Gastroesophageal sphincter (tissue), 4 donors: ENCODE measurements at regions not wholly inside any gene's neighbourhood (a gene's known extent, or its start where the extent isn't known, plus 50 kb on each side); places are given as distances from the start of the nearest gene placed in this dataset.

Experiments
- ATAC-seq: fragments of 150-250 bp; one replicate; pipeline ENCODE4 v1.9.1; 2016; ENCODE audit warnings: mild to moderate bottlenecking, moderate library complexity
- H3K27ac ChIP-seq, 4 donors: fragments of 200-600 bp; sonication (generic) in 3 of 4; 1 replicate in 3 of 4; 2 replicates in 1 of 4; pipeline ENCODE4 v1.5.1; 2016 to 2019
- H3K27me3 ChIP-seq: fragments of 200-600 bp; sonication (generic); one replicate; pipeline ENCODE4 v1.5.1; 2019
- H3K36me3 ChIP-seq, 2 donors: fragments of 200-600 bp; sonication (generic); one replicate each; pipeline ENCODE4 v1.5.1; 2019; ENCODE audit warnings: control low read depth in 1 of 2
- H3K4me1 ChIP-seq, 3 donors: fragments of 200-600 bp; sonication (generic); 1 replicate in 2 of 3; 2 replicates in 1 of 3; pipeline ENCODE4 v1.5.1; 2016 to 2019; ENCODE audit warnings: control low read depth in 2 of 3
- H3K4me3 ChIP-seq, 2 donors: fragments of 200-600 bp; sonication (generic); one replicate each; pipeline ENCODE4 v1.5.1; 2019; ENCODE audit warnings: mild to moderate bottlenecking in 1 of 2, moderate library complexity in 1 of 2
- H3K9me3 ChIP-seq, 3 donors: fragments of 200-600 bp; sonication (generic); one replicate each; pipeline ENCODE4 v1.5.1; 2017 to 2019; ENCODE audit warnings: control low read depth in 2 of 3
- EP300 ChIP-seq: sonication (generic); formaldehyde crosslinking; IDR thresholded peaks from one replicate; pipeline ENCODE4 v1.6.1; 2017; ENCODE audit warnings: antibody characterized with exemption, mild to moderate bottlenecking
- POLR2A ChIP-seq, 2 donors: fragments of 450-650 bp; IDR thresholded peaks; one replicate each; pipeline ENCODE4 v1.6.1; 2017; ENCODE audit warnings: antibody characterized with exemption in 2 of 2, mild to moderate bottlenecking in 2 of 2, moderate library complexity in 1 of 2
- POLR2AphosphoS5 ChIP-seq: sonication (generic); formaldehyde crosslinking; IDR thresholded peaks from one replicate; pipeline ENCODE4 v1.6.1; 2017; ENCODE audit warnings: antibody characterized with exemption
- WGBS, 2 donors: methylation state at CpG; one replicate each; pipeline ENCODE4 v1.1.5; 2018; ENCODE audit warnings: low coverage in 1 of 2; 5-methylcytosine and 5-hydroxymethylcytosine counted together
- TF ChIP-seq, protein P1 (sequence below), 4 experiments: fragments of 200-600 bp in 2 of 4; fragments of 450-650 bp in 2 of 4; sonication (generic) in 1 of 4; IDR thresholded peaks; one replicate each; pipeline ENCODE4 v1.5.1; 2017 to 2019; ENCODE audit warnings: antibody characterized with exemption in 4 of 4, mild to moderate bottlenecking in 2 of 4, moderate library complexity in 2 of 4

DNA sequence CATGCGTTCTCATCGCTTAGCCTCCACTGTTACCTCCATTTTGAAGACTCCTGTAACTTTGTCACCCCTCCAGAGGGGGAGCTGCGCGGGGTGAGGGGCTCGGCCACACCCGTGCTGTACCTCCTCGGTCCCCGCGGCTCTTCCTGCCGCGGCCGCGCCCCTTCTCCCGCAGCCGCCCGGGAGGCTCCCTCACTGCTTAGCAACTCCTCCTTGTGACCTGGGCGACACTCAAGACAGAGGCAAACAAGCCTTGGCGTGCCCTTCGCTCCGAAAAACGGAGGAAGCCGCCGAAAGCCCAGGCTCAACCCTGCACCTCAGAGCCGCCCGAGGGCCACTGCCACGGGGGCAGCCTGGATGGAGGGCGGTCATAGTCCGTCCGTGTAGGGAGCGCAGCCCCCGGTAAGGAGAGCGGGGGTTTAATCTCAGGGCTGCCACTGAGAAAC lies 494.3 kb downstream of the FOXO1 start:
- H3K27ac ChIP-seq, result no peak overlapping the region
- WGBS, 2 donors, result 28 to 60% methylated on average over 2 to 10 of the region's 32 CpGs
- H3K4me3 ChIP-seq, result no peak overlapping the region
- peaks cover 10% of the 10 kb centered on the region for H3K27me3 ChIP-seq
- no peaks in the 10 kb centered on the region for H3K9me3 ChIP-seq
- H3K4me1 ChIP-seq, result peaks cover 0 to 7% (median 0%) of the 10 kb centered on the region in 3 donors
- H3K36me3 ChIP-seq, result no peaks in the 10 kb centered on the region
- ATAC-seq, result no peak
- TF ChIP-seq, protein P1, sequence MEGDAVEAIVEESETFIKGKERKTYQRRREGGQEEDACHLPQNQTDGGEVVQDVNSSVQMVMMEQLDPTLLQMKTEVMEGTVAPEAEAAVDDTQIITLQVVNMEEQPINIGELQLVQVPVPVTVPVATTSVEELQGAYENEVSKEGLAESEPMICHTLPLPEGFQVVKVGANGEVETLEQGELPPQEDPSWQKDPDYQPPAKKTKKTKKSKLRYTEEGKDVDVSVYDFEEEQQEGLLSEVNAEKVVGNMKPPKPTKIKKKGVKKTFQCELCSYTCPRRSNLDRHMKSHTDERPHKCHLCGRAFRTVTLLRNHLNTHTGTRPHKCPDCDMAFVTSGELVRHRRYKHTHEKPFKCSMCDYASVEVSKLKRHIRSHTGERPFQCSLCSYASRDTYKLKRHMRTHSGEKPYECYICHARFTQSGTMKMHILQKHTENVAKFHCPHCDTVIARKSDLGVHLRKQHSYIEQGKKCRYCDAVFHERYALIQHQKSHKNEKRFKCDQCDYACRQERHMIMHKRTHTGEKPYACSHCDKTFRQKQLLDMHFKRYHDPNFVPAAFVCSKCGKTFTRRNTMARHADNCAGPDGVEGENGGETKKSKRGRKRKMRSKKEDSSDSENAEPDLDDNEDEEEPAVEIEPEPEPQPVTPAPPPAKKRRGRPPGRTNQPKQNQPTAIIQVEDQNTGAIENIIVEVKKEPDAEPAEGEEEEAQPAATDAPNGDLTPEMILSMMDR (IDR thresholded peaks at IDR 0.05), result no peak
- no peak for TF ChIP-seq EP300

DNA sequence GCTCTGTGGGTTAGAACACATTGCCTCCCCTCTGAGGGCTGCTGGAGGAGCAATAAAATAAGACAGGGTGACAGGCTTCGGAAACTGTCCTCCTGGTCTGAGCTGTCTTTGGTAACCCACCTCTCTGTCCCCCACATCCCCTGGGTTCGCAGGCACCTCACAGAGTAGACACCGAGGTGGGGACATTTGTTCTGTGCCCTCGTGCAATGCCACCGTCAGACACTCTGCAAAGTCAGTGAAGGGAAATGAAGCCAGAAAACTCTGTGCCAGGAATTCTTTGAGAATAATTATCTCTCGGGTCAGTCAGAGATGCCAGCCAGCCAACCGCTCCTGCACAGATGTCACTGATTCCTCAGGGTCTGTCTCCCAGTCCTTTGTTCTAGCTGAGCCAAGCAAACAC lies 493.6 kb downstream of the FOXO1 start:
- H3K27me3 ChIP-seq, result peaks cover 10% of the 10 kb centered on the region
- peaks cover 0 to 7% (median 0%) of the 10 kb centered on the region in 3 donors for H3K4me1 ChIP-seq
- H3K36me3 ChIP-seq, result no peaks in the 10 kb centered on the region
- no peak for TF ChIP-seq POLR2AphosphoS5
- no peak for TF ChIP-seq POLR2A (IDR thresholded peaks at IDR 0.05)
- no peak for TF ChIP-seq EP300
- TF ChIP-seq, protein P1 (IDR thresholded peaks at IDR 0.05), result no peak
- no peak overlapping the region for H3K4me3 ChIP-seq
- no peaks in the 10 kb centered on the region for H3K9me3 ChIP-seq
- no peak overlapping the region for H3K27ac ChIP-seq
- 90 to 91% methylated on average over 2 to 5 of the region's 7 CpGs for WGBS, 2 donors
- ATAC-seq, result no peak

DNA sequence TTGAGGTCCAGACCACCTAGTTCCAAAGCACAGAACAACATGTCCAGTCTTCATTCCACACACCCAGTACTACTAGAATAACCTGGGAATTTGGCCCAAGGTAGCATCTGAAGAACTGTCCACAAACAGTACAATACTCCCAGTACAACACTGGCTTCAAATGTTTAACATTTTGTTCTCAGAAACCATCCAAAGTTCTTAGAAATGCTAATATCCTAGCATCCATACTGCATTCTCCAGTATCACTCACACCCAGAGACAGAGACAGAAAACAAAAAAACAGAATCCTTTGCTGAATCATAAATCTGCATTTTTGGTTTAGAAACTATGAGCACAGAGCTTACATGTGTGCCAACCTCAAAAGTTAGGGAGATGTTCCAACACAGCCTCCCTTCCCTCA lies 490.8 kb downstream of the FOXO1 start:
- TF ChIP-seq, protein P1 (IDR thresholded peaks at IDR 0.05), result no peak
- TF ChIP-seq EP300 (no peak), POLR2A (IDR thresholded peaks at IDR 0.05) (no peak), POLR2AphosphoS5 (no peak)
- Histone ChIP-seq H3K27me3 (peaks cover 10% of the 10 kb centered on the region), H3K4me1 (peaks cover 0 to 7% (median 0%) of the 10 kb centered on the region in 3 donors), H3K27ac (peak overlapping the region; percentile 49 to 79 (median 68)), H3K36me3 (no peaks in the 10 kb centered on the region), H3K9me3 (no peaks in the 10 kb centered on the region), H3K4me3 (no peak overlapping the region)
- peak; percentile 85 for ATAC-seq

DNA sequence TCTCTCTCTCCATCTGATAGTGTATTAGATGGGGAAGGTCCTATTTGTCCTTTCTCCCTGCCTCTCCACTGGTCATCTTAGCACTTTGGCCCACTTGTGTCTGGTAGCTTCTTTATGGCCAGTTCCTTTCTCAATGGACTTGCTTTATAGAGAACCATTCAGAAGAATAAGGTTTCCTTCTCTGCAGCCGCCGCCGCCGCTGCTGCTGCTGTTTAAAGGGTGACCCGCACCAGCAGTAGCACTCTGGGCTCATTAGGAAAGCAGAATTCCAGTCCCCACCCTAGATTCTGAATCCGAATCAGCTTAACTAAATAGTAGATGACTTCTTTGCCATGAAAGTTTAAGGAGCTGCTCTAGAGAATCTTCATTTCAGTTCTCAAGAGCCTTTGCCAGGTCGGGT lies 490.2 kb downstream of the FOXO1 start:
- Histone ChIP-seq H3K36me3 (no peaks in the 10 kb centered on the region), H3K27me3 (peaks cover 10% of the 10 kb centered on the region), H3K4me3 (no peak overlapping the region), H3K27ac (peak overlapping the region in 3 of 4 donors; percentile 35 to 71 (median 48)), H3K4me1 (peaks cover 0 to 7% (median 0%) of the 10 kb centered on the region in 3 donors), H3K9me3 (no peaks in the 10 kb centered on the region)
- no peak for ATAC-seq
- TF ChIP-seq POLR2AphosphoS5, result no peak
- no peak for TF ChIP-seq EP300
- TF ChIP-seq POLR2A (IDR thresholded peaks at IDR 0.05), result no peak
- TF ChIP-seq, protein P1 (IDR thresholded peaks at IDR 0.05), result no peak
- WGBS, 2 donors, result 98% methylated on average over 5 of the region's 7 CpGs; no CpG with 5 or more reads in 1 of the 2 donors

DNA sequence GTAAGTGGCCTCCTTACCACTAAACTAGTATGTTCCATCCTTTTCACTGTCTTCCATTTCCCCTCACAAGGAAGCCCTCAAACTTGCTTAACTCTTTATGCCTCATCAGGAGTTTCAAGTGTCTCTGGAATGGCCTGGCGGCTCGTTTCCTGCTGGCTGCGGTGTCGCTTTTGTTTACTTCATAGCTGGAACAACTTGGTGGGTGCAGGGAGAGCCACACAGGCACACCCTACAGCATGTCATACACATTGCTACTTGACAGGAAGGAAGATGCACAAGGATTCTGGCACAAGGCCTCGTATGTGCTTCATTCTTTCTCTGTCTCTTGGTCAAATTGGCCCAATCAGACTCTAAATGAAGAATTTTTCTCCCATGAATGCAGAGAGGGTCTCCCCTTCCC lies 488.3 kb downstream of the FOXO1 start:
- no peak overlapping the region for H3K4me3 ChIP-seq
- H3K36me3 ChIP-seq, result no peaks in the 10 kb centered on the region
- H3K27me3 ChIP-seq, result no peaks in the 10 kb centered on the region
- no peaks in the 10 kb centered on the region for H3K9me3 ChIP-seq
- no peak overlapping the region for H3K27ac ChIP-seq
- no peak for ATAC-seq
- H3K4me1 ChIP-seq, result peaks cover 0 to 7% (median 0%) of the 10 kb centered on the region in 3 donors
- TF ChIP-seq POLR2A (IDR thresholded peaks at IDR 0.05) (no peak), EP300 (no peak), POLR2AphosphoS5 (no peak)
- TF ChIP-seq, protein P1 (IDR thresholded peaks at IDR 0.05), result no peak
- WGBS, 2 donors, result 40 to 92% methylated on average over 1 to 5 of the region's 5 CpGs
